Left ventricle myocardium inferior (tissue), 1 donor: ENCODE measurements at regions not wholly inside any gene's neighbourhood (a gene's known extent, or its start where the extent isn't known, plus 50 kb on each side); places are given as distances from the start of the nearest gene placed in this dataset.

Experiments used
- DNase-seq: peaks from one replicate; pipeline ENCODE4 v3.0.0-alpha.2; 2020
- H3K27ac ChIP-seq: fragments of 200-600 bp; replicated peaks from 2 replicates; pipeline ENCODE4 v1.8.0; 2021
- H3K27me3 ChIP-seq: fragments of 200-600 bp; 2 replicates; pipeline ENCODE4 v1.8.0; 2021; ENCODE audit warnings: low read depth
- H3K36me3 ChIP-seq: fragments of 200-600 bp; 2 replicates; pipeline ENCODE4 v1.8.0; 2021
- H3K4me1 ChIP-seq: fragments of 200-600 bp; 2 replicates; pipeline ENCODE4 v1.8.0; 2021
- H3K4me3 ChIP-seq: fragments of 200-600 bp; 2 replicates; pipeline ENCODE4 v1.8.0; 2021; ENCODE audit warnings: mild to moderate bottlenecking, moderate library complexity
- H3K9me3 ChIP-seq: fragments of 200-600 bp; replicated peaks from 2 replicates; pipeline ENCODE4 v1.8.0; 2021
- CTCF ChIP-seq: fragments of 200-600 bp; IDR thresholded peaks from 2 replicates; pipeline ENCODE4 v1.8.0; 2021; ENCODE audit warnings: antibody characterized with exemption, mild to moderate bottlenecking, borderline replicate concordance
- intact Hi-C: fragments of 100-400 bp; cut with micrococcal nuclease; formaldehyde crosslinking; loops from one replicate; pipeline ENCODE4 v1.11.0; 2022
- donor health status: DM: no; HTN: yes; CAD: no; lungs with severe emphysema.

GRCh38 chr5:8749556-8749955, 796.3 kb downstream of the SEMA5A start:
- no peak for DNase-seq
- Histone ChIP-seq H3K36me3 (no peaks in the 10 kb centered on the region), H3K27ac (no peak overlapping the region), H3K27me3 (no peaks in the 10 kb centered on the region), H3K4me1 (no peaks in the 10 kb centered on the region), H3K9me3 (no peaks in the 10 kb centered on the region), H3K4me3 (no peak overlapping the region)
- TF ChIP-seq CTCF = no peak
- intact Hi-C loops = no loop called here

- DNase-seq = no peak
- Histone ChIP-seq H3K27me3 (peaks cover 3% of the 10 kb centered on the region), H3K9me3 (no peaks in the 10 kb centered on the region), H3K4me3 (no peak overlapping the region), H3K4me1 (no peaks in the 10 kb centered on the region), H3K36me3 (no peaks in the 10 kb centered on the region), H3K27ac (no peak overlapping the region)
- intact Hi-C loops = no loop called here
- TF ChIP-seq CTCF = no peak
These were observed 795.8 kb downstream of the SEMA5A start for GRCh38 chr5:8750100-8750499.

- intact Hi-C loops = no loop called here
- H3K27ac ChIP-seq = no peak overlapping the region
- no peaks in the 10 kb centered on the region for H3K9me3 ChIP-seq
- H3K27me3 ChIP-seq = peaks cover 3% of the 10 kb centered on the region
- TF ChIP-seq CTCF = no peak
- DNase-seq = no peak
- H3K4me3 ChIP-seq = no peak overlapping the region
- H3K36me3 ChIP-seq = no peaks in the 10 kb centered on the region
- no peaks in the 10 kb centered on the region for H3K4me1 ChIP-seq
These were observed 793.9 kb downstream of the SEMA5A start for GRCh38 chr5:8751971-8752370.

GRCh38 chr5:8752595-8752994, 793.3 kb downstream of the SEMA5A start:
- no peak for TF ChIP-seq CTCF
- H3K27me3 ChIP-seq = peaks cover 3% of the 10 kb centered on the region
- no peak overlapping the region for H3K4me3 ChIP-seq
- no peaks in the 10 kb centered on the region for H3K36me3 ChIP-seq
- no peak overlapping the region for H3K27ac ChIP-seq
- intact Hi-C loops = no loop called here
- H3K4me1 ChIP-seq = no peaks in the 10 kb centered on the region
- DNase-seq = no peak
- no peaks in the 10 kb centered on the region for H3K9me3 ChIP-seq

- intact Hi-C loops = no loop called here
- H3K4me3 ChIP-seq = no peak overlapping the region
- no peak overlapping the region for H3K27ac ChIP-seq
- no peak for DNase-seq
- peak; percentile 58 for TF ChIP-seq CTCF
- H3K9me3 ChIP-seq = peaks cover 8% of the 10 kb centered on the region
- H3K27me3 ChIP-seq = peaks cover 3% of the 10 kb centered on the region
- H3K36me3 ChIP-seq = no peaks in the 10 kb centered on the region
- no peaks in the 10 kb centered on the region for H3K4me1 ChIP-seq
These were observed 789.3 kb downstream of the SEMA5A start for GRCh38 chr5:8756498-8757084.

- intact Hi-C loops = no loop called here
- Histone ChIP-seq H3K9me3 (no peaks in the 10 kb centered on the region), H3K4me3 (no peak overlapping the region), H3K36me3 (no peaks in the 10 kb centered on the region), H3K4me1 (no peaks in the 10 kb centered on the region), H3K27ac (no peak overlapping the region), H3K27me3 (no peaks in the 10 kb centered on the region)
- no peak for DNase-seq
- no peak for TF ChIP-seq CTCF
These were observed 780.0 kb downstream of the SEMA5A start for GRCh38 chr5:8765886-8766285.
